T-helper 2 cell (primary cell): ENCODE measurements at regions not wholly inside any gene's neighbourhood (a gene's known extent, or its start where the extent isn't known, plus 50 kb on each side); places are given as distances from the start of the nearest gene placed in this dataset.

Source experiments
- DNase-seq, 5 experiments: peaks; one replicate each; pipeline versions ENCODE4 v3.0.0 to v3.0.0-alpha.2; 2012 to 2022

- DNase-seq, result peak in 1 of 5 experiments; percentile 10
Measured at GRCh38 chr6:75546381-75546780, 52.8 kb upstream of the FILIP1 start.

- peak in 1 of 5 experiments; percentile 18 for DNase-seq
Measured at GRCh38 chr6:75550544-75551167, 51.0 kb upstream of the SENP6 start.

- DNase-seq, result peak in 1 of 5 experiments; percentile 59
Measured at GRCh38 chr6:75551367-75551952, 50.2 kb upstream of the SENP6 start.
